ENCODE measurements at regions not wholly inside any gene's neighbourhood (a gene's known extent, or its start where the extent isn't known, plus 50 kb on each side); places are given as distances from the start of the nearest gene placed in this dataset.

- TF ChIP-seq CTCF (conservative IDR thresholded peaks at IDR 0.05; ENCODE audit: low read length) (no peak), EZH2phosphoT487 (IDR thresholded peaks at IDR 0.05; ENCODE audit: borderline replicate concordance) (no peak)
Measured at GRCh38 chr10:125595911-125596310, 87.1 kb downstream of the TEX36 start.

GRCh38 chr10:125593644-125594043 lies 89.3 kb downstream of the TEX36 start:
- Histone ChIP-seq H3K27me3 (ENCODE audit: insufficient read depth, low read length, poor library complexity, severe bottlenecking) (no peaks in the 10 kb centered on the region), H2AFZ (ENCODE audit: low read length) (no peak overlapping the region), H3K79me2 (ENCODE audit: insufficient read depth, low read length) (no peaks in the 10 kb centered on the region), H3F3A (ENCODE audit: low read depth) (no peaks in the 10 kb centered on the region), H3K4me2 (ENCODE audit: low read depth, low read length, poor library complexity, severe bottlenecking) (no peak overlapping the region), H3K4me1 (ENCODE audit: insufficient read depth, low read length, poor library complexity, severe bottlenecking) (no peaks in the 10 kb centered on the region), H3K36me3 (ENCODE audit: insufficient read depth, low read length) (no peaks in the 10 kb centered on the region), H4K20me1 (ENCODE audit: insufficient read depth, low read length, poor library complexity, severe bottlenecking) (no peaks in the 10 kb centered on the region), H3K9ac (ENCODE audit: low read depth, low read length, poor library complexity, severe bottlenecking) (no peak overlapping the region), H3K4me3 (ENCODE audit: low read length, poor library complexity, severe bottlenecking) (no peak overlapping the region), H3K9me3 (ENCODE audit: insufficient read depth, low read depth, low read length) (peaks cover 4% of the 10 kb centered on the region; the same call in 1 of the 2 replicates), H3K9me2 (replicated peaks; ENCODE audit: low read depth, low read length) (no peaks in the 10 kb centered on the region)
- TF ChIP-seq EZH2phosphoT487 (IDR thresholded peaks at IDR 0.05; ENCODE audit: borderline replicate concordance): no peak
- TF ChIP-seq CTCF (conservative IDR thresholded peaks at IDR 0.05; ENCODE audit: low read length): no peak

More at GRCh38 chr10:125595911-125596310, 87.1 kb downstream of the TEX36 start:
- Histone ChIP-seq H3K9ac (ENCODE audit: low read depth, low read length, poor library complexity, severe bottlenecking) (no peak overlapping the region), H3K27me3 (ENCODE audit: insufficient read depth, low read length, poor library complexity, severe bottlenecking) (no peaks in the 10 kb centered on the region), H3K4me1 (ENCODE audit: insufficient read depth, low read length, poor library complexity, severe bottlenecking) (no peaks in the 10 kb centered on the region), H3K79me2 (ENCODE audit: insufficient read depth, low read length) (no peaks in the 10 kb centered on the region), H3F3A (ENCODE audit: low read depth) (no peaks in the 10 kb centered on the region), H3K4me2 (ENCODE audit: low read depth, low read length, poor library complexity, severe bottlenecking) (no peak overlapping the region), H2AFZ (ENCODE audit: low read length) (no peak overlapping the region), H3K9me3 (ENCODE audit: insufficient read depth, low read depth, low read length) (peaks cover 4% of the 10 kb centered on the region; the same call in 1 of the 2 replicates), H3K36me3 (ENCODE audit: insufficient read depth, low read length) (no peaks in the 10 kb centered on the region), H3K4me3 (ENCODE audit: low read length, poor library complexity, severe bottlenecking) (no peak overlapping the region), H3K9me2 (replicated peaks; ENCODE audit: low read depth, low read length) (no peaks in the 10 kb centered on the region), H4K20me1 (ENCODE audit: insufficient read depth, low read length, poor library complexity, severe bottlenecking) (no peaks in the 10 kb centered on the region)

- TF ChIP-seq EZH2phosphoT487 (IDR thresholded peaks at IDR 0.05; ENCODE audit: borderline replicate concordance) (no peak), CTCF (conservative IDR thresholded peaks at IDR 0.05; ENCODE audit: low read length) (no peak)
- no peaks in the 10 kb centered on the region for H3K79me2 ChIP-seq (ENCODE audit: insufficient read depth, low read length)
- no peaks in the 10 kb centered on the region for H3K27me3 ChIP-seq (ENCODE audit: insufficient read depth, low read length, poor library complexity, severe bottlenecking)
- H4K20me1 ChIP-seq (ENCODE audit: insufficient read depth, low read length, poor library complexity, severe bottlenecking): no peaks in the 10 kb centered on the region
- no peak overlapping the region for H3K9ac ChIP-seq (ENCODE audit: low read depth, low read length, poor library complexity, severe bottlenecking)
- H3K36me3 ChIP-seq (ENCODE audit: insufficient read depth, low read length): no peaks in the 10 kb centered on the region
- H2AFZ ChIP-seq (ENCODE audit: low read length): no peak overlapping the region
- no peaks in the 10 kb centered on the region for H3F3A ChIP-seq (ENCODE audit: low read depth)
- H3K4me2 ChIP-seq (ENCODE audit: low read depth, low read length, poor library complexity, severe bottlenecking): no peak overlapping the region
- H3K9me2 ChIP-seq (replicated peaks; ENCODE audit: low read depth, low read length): no peaks in the 10 kb centered on the region
- H3K4me1 ChIP-seq (ENCODE audit: insufficient read depth, low read length, poor library complexity, severe bottlenecking): no peaks in the 10 kb centered on the region
- peaks cover 4% of the 10 kb centered on the region; the same call in 1 of the 2 replicates for H3K9me3 ChIP-seq (ENCODE audit: insufficient read depth, low read depth, low read length)
- H3K4me3 ChIP-seq (ENCODE audit: low read length, poor library complexity, severe bottlenecking): no peak overlapping the region
Measured at GRCh38 chr10:125592897-125593296, 90.1 kb downstream of the TEX36 start.
